ENCODE measurements at regions not wholly inside any gene's neighbourhood (a gene's known extent, or its start where the extent isn't known, plus 50 kb on each side); places are given as distances from the start of the nearest gene placed in this dataset.

DNA sequence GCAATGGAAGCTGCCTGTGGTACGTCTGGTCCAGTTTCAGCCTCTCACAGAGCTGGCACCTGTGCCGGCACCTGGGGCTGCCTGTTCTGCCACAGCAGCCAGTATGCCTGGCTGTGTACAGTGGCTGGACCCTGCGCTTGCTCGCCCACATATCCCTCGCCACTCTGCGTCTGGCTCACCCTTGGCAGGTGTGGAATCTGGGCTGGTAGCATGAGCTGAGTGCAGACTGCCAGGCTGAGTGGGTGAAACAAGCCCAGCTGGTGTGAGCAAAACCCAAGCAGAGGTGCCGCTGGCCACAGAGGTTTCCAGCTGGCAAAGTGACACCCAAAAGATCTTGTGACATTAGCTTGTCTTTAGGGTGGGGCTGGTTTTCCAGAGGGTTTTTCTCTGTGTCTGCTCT is 80.7 kb downstream of the ING1 start:
- no peak overlapping the region for H3K27ac ChIP-seq
- DNase-seq (ENCODE audit: low read depth in 1 of 2, low spot score in 1 of 2): no peak
- no peak overlapping the region for H3K4me3 ChIP-seq
- H3K36me3 ChIP-seq: no peaks in the 10 kb centered on the region
- H3K9me3 ChIP-seq (ENCODE audit: low read depth): no peaks in the 10 kb centered on the region
- peaks cover 4% of the 10 kb centered on the region for H3K27me3 ChIP-seq
- TF ChIP-seq, protein P1, sequence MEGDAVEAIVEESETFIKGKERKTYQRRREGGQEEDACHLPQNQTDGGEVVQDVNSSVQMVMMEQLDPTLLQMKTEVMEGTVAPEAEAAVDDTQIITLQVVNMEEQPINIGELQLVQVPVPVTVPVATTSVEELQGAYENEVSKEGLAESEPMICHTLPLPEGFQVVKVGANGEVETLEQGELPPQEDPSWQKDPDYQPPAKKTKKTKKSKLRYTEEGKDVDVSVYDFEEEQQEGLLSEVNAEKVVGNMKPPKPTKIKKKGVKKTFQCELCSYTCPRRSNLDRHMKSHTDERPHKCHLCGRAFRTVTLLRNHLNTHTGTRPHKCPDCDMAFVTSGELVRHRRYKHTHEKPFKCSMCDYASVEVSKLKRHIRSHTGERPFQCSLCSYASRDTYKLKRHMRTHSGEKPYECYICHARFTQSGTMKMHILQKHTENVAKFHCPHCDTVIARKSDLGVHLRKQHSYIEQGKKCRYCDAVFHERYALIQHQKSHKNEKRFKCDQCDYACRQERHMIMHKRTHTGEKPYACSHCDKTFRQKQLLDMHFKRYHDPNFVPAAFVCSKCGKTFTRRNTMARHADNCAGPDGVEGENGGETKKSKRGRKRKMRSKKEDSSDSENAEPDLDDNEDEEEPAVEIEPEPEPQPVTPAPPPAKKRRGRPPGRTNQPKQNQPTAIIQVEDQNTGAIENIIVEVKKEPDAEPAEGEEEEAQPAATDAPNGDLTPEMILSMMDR (IDR thresholded peaks at IDR 0.05; ENCODE audit: low read depth, low read length): no peak
- no peaks in the 10 kb centered on the region for H3K4me1 ChIP-seq (ENCODE audit: low read depth)

DNA sequence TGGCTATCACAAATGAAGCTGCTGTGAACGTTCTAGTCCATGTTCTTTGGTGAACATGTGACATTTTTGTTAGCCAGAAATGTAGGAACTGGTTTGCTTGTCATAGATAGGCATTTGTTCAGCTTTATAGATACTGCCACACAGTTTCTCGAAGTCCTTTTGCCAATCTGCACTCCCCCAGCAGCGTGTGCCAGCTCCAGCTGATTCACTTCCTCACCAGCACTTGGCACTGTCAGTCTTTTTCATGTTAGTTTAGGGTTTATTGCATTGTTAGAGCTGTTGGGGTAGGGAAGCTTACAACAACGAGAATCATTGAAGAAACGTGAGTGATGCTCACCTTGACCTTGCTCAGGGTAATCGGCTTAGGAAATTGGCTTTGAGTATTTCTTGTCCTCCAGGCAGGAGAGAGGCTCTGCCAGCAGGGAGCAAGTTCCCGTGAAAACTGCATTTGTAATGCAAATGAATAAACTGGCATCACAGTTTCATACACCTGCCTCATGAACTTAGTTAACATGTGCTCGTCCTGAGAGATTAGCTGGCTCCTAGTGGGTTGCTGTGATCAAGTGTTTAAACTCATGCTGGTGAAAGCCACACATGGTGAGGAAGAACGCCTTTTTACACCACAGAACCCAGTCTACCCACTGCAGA is 83.9 kb downstream of the ING1 start:
- peak in 1 of 2 donors; percentile 30 for DNase-seq (ENCODE audit: low read depth in 1 of 2, low spot score in 1 of 2)
- Histone ChIP-seq H3K36me3 (no peaks in the 10 kb centered on the region), H3K27ac (no peak overlapping the region), H3K9me3 (ENCODE audit: low read depth) (no peaks in the 10 kb centered on the region), H3K27me3 (peaks cover 22% of the 10 kb centered on the region), H3K4me3 (no peak overlapping the region), H3K4me1 (ENCODE audit: low read depth) (no peaks in the 10 kb centered on the region)
- TF ChIP-seq, protein P1 (IDR thresholded peaks at IDR 0.05; ENCODE audit: low read depth, low read length): no peak

DNA sequence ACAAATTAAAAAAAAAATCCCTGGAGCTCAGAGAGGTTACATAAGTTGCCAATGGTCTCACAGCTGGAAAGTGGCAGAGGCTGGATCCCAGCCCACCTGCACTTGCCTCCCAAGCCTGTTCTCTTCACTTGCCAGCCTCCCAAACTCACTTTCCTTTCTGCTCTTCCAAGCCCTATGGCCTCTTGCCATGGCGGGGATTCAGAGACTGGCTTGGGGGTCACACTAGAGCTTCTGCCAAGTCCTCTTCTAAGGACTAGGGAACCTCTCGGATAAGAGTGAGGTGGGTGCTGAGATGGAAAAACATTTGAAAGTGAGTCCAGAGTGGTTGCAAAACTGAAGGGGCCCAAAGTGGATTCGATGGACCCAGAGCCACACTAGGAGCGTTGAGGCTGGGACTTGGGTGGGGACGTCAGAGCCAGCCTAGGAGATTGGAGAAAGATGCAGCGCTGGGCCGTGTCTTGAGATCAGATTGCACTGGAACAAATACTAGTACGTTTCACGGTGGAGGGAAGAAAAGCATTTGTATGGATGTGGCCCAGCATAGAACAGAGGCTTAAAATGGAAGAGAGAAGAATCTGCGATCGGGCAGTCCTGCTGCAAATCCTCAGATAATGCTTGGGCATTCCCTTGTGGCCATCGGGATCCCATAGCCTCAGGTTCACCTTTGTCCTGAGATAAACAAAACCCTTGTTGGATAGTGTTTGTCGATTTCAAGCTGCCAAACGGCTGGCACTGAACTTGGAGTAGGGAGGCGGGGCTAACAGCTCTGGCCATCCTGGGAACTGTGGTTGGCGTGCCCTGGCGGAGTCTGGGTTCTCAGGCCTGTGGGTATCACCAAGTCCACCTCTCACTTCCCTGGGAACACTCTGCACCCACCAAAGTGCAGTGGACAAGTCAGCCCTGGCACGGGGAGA is 84.8 kb downstream of the ING1 start:
- Histone ChIP-seq H3K9me3 (ENCODE audit: low read depth) (no peaks in the 10 kb centered on the region), H3K27ac (no peak overlapping the region), H3K4me1 (ENCODE audit: low read depth) (no peaks in the 10 kb centered on the region), H3K4me3 (no peak overlapping the region), H3K36me3 (no peaks in the 10 kb centered on the region), H3K27me3 (peaks cover 22% of the 10 kb centered on the region)
- TF ChIP-seq, protein P1 (IDR thresholded peaks at IDR 0.05; ENCODE audit: low read depth, low read length): no peak
- DNase-seq (ENCODE audit: low read depth in 1 of 2, low spot score in 1 of 2): no peak

DNA sequence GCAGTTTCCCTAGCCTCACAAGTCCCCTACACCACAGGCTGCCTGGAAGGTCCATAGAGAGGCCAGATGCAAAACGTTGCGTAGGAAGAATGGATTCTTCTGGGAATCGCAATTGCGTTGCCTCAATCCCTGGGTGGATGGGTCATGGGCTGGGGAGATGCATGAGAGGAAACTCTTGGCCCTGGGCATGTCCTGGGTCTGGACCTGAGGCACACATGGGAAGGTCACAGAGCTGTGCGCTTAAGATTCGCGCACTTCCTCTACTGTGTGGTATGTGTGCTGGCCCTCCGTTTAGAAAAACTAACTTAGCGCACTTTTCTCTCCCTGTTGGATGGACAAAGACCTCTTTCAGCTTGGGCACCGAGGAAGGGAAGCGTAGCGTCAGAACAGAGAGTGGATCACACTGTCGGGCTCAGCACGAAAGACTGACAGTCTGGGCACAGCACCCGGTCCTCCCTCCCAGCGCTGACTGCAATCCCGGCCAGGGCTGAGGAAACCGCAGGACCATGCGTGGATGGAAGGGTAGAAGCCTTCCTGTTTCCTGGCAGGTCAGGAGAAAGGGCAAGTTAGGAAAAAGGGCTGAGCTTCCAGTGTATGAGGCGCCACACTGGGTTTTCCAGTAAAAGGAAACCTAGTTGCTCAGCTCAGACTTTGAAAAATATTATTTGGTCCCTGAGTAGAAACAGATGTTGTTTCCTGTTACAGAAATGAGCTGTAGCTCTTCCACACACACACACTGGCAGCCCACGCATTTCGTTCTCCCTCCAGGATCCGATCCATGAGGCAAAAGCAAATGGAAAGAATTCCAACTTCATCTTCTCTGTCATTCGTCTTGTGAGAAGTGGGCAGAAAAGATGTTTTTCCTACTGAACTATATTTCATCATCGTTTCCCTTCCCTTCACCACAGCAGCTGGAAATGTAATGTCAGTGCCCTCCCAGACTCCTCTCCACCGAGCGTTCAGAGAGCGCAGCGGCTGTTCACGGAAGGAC is 86.0 kb downstream of the ING1 start:
- TF ChIP-seq, protein P1 (IDR thresholded peaks at IDR 0.05; ENCODE audit: low read depth, low read length): no peak
- peaks cover 22% of the 10 kb centered on the region for H3K27me3 ChIP-seq
- H3K27ac ChIP-seq: no peak overlapping the region
- no peaks in the 10 kb centered on the region for H3K4me1 ChIP-seq (ENCODE audit: low read depth)
- H3K9me3 ChIP-seq (ENCODE audit: low read depth): no peaks in the 10 kb centered on the region
- no peak overlapping the region for H3K4me3 ChIP-seq
- DNase-seq (ENCODE audit: low read depth in 1 of 2, low spot score in 1 of 2): peak in 1 of 2 donors; percentile 96
- H3K36me3 ChIP-seq: no peaks in the 10 kb centered on the region

GRCh38 chr13:110801044-110801443 is 87.5 kb downstream of the ING1 start:
- no peak for DNase-seq (ENCODE audit: low read depth in 1 of 2, low spot score in 1 of 2)
- H3K9me3 ChIP-seq (ENCODE audit: low read depth): no peaks in the 10 kb centered on the region
- H3K27ac ChIP-seq: no peak overlapping the region
- TF ChIP-seq, protein P1 (IDR thresholded peaks at IDR 0.05; ENCODE audit: low read depth, low read length): no peak
- no peak overlapping the region for H3K4me3 ChIP-seq
- peaks cover 22% of the 10 kb centered on the region for H3K27me3 ChIP-seq
- H3K4me1 ChIP-seq (ENCODE audit: low read depth): no peaks in the 10 kb centered on the region
- H3K36me3 ChIP-seq: no peaks in the 10 kb centered on the region

Measured in cardiac muscle cell (in vitro differentiated cells and primary cell).